ENCODE measurements at regions not wholly inside any gene's neighbourhood (a gene's known extent, or its start where the extent isn't known, plus 50 kb on each side); places are given as distances from the start of the nearest gene placed in this dataset.

DNA sequence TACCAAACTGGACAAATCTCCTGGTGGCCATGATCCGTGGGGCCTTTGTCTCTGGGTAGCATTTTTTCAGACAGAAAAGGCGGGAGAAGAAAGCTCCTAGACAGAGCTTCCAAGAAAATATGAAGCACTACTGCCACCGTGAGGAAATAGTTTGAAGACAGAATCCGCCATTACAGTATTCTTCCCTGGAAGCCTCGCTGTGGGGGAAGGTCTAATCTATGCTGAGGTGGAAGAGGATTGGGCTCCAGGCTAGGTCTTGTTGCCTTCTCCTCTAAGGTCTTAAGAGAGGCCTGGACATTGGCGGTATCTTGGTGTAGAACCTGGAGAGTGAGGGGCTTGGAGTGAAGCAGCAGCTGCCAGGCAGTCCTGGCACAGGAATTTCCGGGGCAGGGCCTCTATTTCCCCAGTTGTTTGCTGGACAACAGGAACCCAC lies 218.9 kb downstream of the OR13H1 start:
- H3K27me3 ChIP-seq (ENCODE audit: insufficient read depth), result peaks cover 6% of the 10 kb centered on the region; the same call in 1 of the 2 replicates
- no peak overlapping the region for H3K27ac ChIP-seq (ENCODE audit: low read depth in 2 of 2, low read length in 1 of 2)
- no peaks in the 10 kb centered on the region for H3K79me2 ChIP-seq (ENCODE audit: insufficient read depth)
- WGBS (ENCODE audit: low lambda C conversion rate), result 23% methylated on average over 7 of the region's 7 CpGs
- no peak overlapping the region for H3K9ac ChIP-seq
- ChIA-PET CTCF (interaction anchor here (0.6 to 2.5 kb wide), 11 partner anchors 10 to 1428 kb away, joined by 3 to 19 read pairs (median 8); no protein-coding TSS in a partner anchor), POLR2A (interaction anchor here (0.8 kb wide), 1 partner anchor 16 kb away, joined by 3 read pairs; no protein-coding TSS in a partner anchor)
- H3K4me1 ChIP-seq (ENCODE audit: control insufficient read depth in 1 of 2, insufficient read depth in 2 of 2, low read depth in 1 of 2, low read length in 1 of 2), result no peaks in the 10 kb centered on the region; a peak in 1 of 4 replicates
- peak overlapping the region in 1 of 2 experiments; percentile 43; a peak in 2 of 4 replicates for H3K4me3 ChIP-seq (ENCODE audit: low read depth in 2 of 2, low read length in 1 of 2)
- H2AFZ ChIP-seq (ENCODE audit: low read depth), result peak overlapping the region; percentile 73
- H3F3A ChIP-seq (replicated peaks; ENCODE audit: insufficient read depth), result no peaks in the 10 kb centered on the region
- H3K4me2 ChIP-seq, result peak overlapping the region; percentile 70
- no peaks in the 10 kb centered on the region for H3K36me3 ChIP-seq (replicated peaks in 1 of 2; ENCODE audit: control insufficient read depth in 1 of 2, insufficient read depth in 2 of 2, low read length in 1 of 2)
- no peaks in the 10 kb centered on the region for H4K20me1 ChIP-seq (ENCODE audit: insufficient read depth)
- no peaks in the 10 kb centered on the region for H3K9me2 ChIP-seq
- DNase-seq, result peak; percentile 50
- H3K9me3 ChIP-seq, result no peaks in the 10 kb centered on the region
- TF ChIP-seq FOXJ3 (CRISPR knock-in tag; IDR thresholded peaks at IDR 0.05) (no peak), TEAD4 (IDR thresholded peaks at IDR 0.05; ENCODE audit: borderline replicate concordance, insufficient read depth) (no peak), JUND (IDR thresholded peaks at IDR 0.05) (no peak), SIN3A (IDR thresholded peaks at IDR 0.05; ENCODE audit: borderline replicate concordance, low read depth, low read length) (no peak), RAD21 (IDR thresholded peaks at IDR 0.05; ENCODE audit: low read length) (peak; percentile 82), CHD2 (IDR thresholded peaks at IDR 0.05; ENCODE audit: low read length, partially characterized antibody) (peak; percentile 48), MEF2A (IDR thresholded peaks at IDR 0.05; ENCODE audit: borderline replicate concordance, low read depth) (no peak), POLR2AphosphoS5 (IDR thresholded peaks at IDR 0.05; ENCODE audit: low read depth, low read length) (no peak), EP300 (IDR thresholded peaks at IDR 0.05; ENCODE audit: borderline replicate concordance in 1 of 2, low read depth in 1 of 2, low read length in 1 of 2) (no peak), RXRA (IDR thresholded peaks at IDR 0.05; ENCODE audit: borderline replicate concordance, low read depth) (no peak), NFIC (IDR thresholded peaks at IDR 0.05; ENCODE audit: borderline replicate concordance) (no peak), TAF1 (IDR thresholded peaks at IDR 0.05; ENCODE audit: borderline replicate concordance, low read depth, low read length) (no peak), TCF12 (IDR thresholded peaks at IDR 0.05) (0 out of 2 replicates have a peak, but pooled peaks have one; percentile 11), FOSL2 (IDR thresholded peaks at IDR 0.05; ENCODE audit: borderline replicate concordance, low read depth) (no peak), FOXM1 (IDR thresholded peaks at IDR 0.05; ENCODE audit: low read depth) (no peak), EZH2phosphoT487 (IDR thresholded peaks at IDR 0.05; ENCODE audit: borderline replicate concordance, low read depth) (no peak), GABPA (IDR thresholded peaks at IDR 0.05; ENCODE audit: low read depth) (peak; percentile 17; the same call in 1 of the 2 replicates), ELF1 (IDR thresholded peaks at IDR 0.05) (no peak), YY1 (IDR thresholded peaks at IDR 0.05; ENCODE audit: low read depth) (peak; percentile 88), NRF1 (IDR thresholded peaks at IDR 0.05; ENCODE audit: low read depth, low read length) (no peak)
- TF ChIP-seq, protein P1, sequence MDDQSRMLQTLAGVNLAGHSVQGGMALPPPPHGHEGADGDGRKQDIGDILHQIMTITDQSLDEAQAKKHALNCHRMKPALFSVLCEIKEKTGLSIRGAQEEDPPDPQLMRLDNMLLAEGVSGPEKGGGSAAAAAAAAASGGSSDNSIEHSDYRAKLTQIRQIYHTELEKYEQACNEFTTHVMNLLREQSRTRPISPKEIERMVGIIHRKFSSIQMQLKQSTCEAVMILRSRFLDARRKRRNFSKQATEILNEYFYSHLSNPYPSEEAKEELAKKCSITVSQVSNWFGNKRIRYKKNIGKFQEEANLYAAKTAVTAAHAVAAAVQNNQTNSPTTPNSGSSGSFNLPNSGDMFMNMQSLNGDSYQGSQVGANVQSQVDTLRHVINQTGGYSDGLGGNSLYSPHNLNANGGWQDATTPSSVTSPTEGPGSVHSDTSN (IDR thresholded peaks at IDR 0.05), result no peak
- TF ChIP-seq, protein P2, sequence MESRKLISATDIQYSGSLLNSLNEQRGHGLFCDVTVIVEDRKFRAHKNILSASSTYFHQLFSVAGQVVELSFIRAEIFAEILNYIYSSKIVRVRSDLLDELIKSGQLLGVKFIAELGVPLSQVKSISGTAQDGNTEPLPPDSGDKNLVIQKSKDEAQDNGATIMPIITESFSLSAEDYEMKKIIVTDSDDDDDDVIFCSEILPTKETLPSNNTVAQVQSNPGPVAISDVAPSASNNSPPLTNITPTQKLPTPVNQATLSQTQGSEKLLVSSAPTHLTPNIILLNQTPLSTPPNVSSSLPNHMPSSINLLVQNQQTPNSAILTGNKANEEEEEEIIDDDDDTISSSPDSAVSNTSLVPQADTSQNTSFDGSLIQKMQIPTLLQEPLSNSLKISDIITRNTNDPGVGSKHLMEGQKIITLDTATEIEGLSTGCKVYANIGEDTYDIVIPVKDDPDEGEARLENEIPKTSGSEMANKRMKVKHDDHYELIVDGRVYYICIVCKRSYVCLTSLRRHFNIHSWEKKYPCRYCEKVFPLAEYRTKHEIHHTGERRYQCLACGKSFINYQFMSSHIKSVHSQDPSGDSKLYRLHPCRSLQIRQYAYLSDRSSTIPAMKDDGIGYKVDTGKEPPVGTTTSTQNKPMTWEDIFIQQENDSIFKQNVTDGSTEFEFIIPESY (IDR thresholded peaks at IDR 0.05; ENCODE audit: borderline replicate concordance, low read depth), result peak; percentile 84
- TF ChIP-seq, protein P3, sequence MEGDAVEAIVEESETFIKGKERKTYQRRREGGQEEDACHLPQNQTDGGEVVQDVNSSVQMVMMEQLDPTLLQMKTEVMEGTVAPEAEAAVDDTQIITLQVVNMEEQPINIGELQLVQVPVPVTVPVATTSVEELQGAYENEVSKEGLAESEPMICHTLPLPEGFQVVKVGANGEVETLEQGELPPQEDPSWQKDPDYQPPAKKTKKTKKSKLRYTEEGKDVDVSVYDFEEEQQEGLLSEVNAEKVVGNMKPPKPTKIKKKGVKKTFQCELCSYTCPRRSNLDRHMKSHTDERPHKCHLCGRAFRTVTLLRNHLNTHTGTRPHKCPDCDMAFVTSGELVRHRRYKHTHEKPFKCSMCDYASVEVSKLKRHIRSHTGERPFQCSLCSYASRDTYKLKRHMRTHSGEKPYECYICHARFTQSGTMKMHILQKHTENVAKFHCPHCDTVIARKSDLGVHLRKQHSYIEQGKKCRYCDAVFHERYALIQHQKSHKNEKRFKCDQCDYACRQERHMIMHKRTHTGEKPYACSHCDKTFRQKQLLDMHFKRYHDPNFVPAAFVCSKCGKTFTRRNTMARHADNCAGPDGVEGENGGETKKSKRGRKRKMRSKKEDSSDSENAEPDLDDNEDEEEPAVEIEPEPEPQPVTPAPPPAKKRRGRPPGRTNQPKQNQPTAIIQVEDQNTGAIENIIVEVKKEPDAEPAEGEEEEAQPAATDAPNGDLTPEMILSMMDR (IDR thresholded peaks at IDR 0.05), result peak; percentile 66
- TF ChIP-seq, protein P4, sequence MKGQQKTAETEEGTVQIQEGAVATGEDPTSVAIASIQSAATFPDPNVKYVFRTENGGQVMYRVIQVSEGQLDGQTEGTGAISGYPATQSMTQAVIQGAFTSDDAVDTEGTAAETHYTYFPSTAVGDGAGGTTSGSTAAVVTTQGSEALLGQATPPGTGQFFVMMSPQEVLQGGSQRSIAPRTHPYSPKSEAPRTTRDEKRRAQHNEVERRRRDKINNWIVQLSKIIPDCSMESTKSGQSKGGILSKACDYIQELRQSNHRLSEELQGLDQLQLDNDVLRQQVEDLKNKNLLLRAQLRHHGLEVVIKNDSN (IDR thresholded peaks at IDR 0.05; ENCODE audit: borderline replicate concordance, low read depth), result no peak
- TF ChIP-seq, protein P5, sequence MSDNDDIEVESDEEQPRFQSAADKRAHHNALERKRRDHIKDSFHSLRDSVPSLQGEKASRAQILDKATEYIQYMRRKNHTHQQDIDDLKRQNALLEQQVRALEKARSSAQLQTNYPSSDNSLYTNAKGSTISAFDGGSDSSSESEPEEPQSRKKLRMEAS (IDR thresholded peaks at IDR 0.05; ENCODE audit: low read depth), result no peak
- TF ChIP-seq, protein P6, sequence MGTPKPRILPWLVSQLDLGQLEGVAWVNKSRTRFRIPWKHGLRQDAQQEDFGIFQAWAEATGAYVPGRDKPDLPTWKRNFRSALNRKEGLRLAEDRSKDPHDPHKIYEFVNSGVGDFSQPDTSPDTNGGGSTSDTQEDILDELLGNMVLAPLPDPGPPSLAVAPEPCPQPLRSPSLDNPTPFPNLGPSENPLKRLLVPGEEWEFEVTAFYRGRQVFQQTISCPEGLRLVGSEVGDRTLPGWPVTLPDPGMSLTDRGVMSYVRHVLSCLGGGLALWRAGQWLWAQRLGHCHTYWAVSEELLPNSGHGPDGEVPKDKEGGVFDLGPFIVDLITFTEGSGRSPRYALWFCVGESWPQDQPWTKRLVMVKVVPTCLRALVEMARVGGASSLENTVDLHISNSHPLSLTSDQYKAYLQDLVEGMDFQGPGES (IDR thresholded peaks at IDR 0.05; ENCODE audit: low read depth, low read length), result no peak

Measured in SK-N-SH (cell line).